NB4 (cell line): ENCODE measurements at regions not wholly inside any gene's neighbourhood (a gene's known extent, or its start where the extent isn't known, plus 50 kb on each side); places are given as distances from the start of the nearest gene placed in this dataset.

ENCODE experiments used
- CTCF ChIP-seq: IDR thresholded peaks from one replicate; pipeline ENCODE4 v1.5.1; 2012; ENCODE audit warnings: low read depth, low read length
- MAX ChIP-seq: IDR thresholded peaks from 2 replicates; pipeline ENCODE4 v1.6.1; 2011; ENCODE audit warnings: low read depth, low read length
- POLR2A ChIP-seq: IDR thresholded peaks from 2 replicates; pipeline ENCODE4 v1.6.1; 2011; ENCODE audit warnings: mild to moderate bottlenecking; ENCODE audit not compliant: insufficient read length; ENCODE audit errors: extremely low read depth

GRCh38 chr12:60992087-60992486, 1268.1 kb upstream of the USP15 start:
- TF ChIP-seq CTCF: no peak
- TF ChIP-seq MAX: no peak
- TF ChIP-seq POLR2A: no peak
